Spleen (tissue), 11 donors: ENCODE measurements at regions not wholly inside any gene's neighbourhood (a gene's known extent, or its start where the extent isn't known, plus 50 kb on each side); places are given as distances from the start of the nearest gene placed in this dataset.

Experiments used
- DNase-seq: peaks from one replicate; pipeline ENCODE4 v3.0.0-alpha.2; 2020
- H3K27ac ChIP-seq, 8 donors: fragments of 200-600 bp; sonication (generic) in 7 of 8; 1 replicate in 4 of 8; 2 replicates in 4 of 8; pipeline versions ENCODE4 v1.5.0 to v1.8.0; 2016 to 2021; ENCODE audit warnings: inconsistent platforms in 4 of 8, mild to moderate bottlenecking in 4 of 8, moderate library complexity in 1 of 8
- H3K27me3 ChIP-seq, 7 donors: fragments of 200-600 bp; sonication (generic) in 6 of 7; replicated peaks in 1 of 7; 1 replicate in 4 of 7; 2 replicates in 3 of 7; pipeline versions ENCODE4 v1.5.0 to v1.8.0; 2016 to 2021; ENCODE audit warnings: inconsistent platforms in 3 of 7, mild to moderate bottlenecking in 1 of 7
- H3K36me3 ChIP-seq, 6 donors: fragments of 200-600 bp; sonication (generic) in 5 of 6; 1 replicate in 4 of 6; 2 replicates in 2 of 6; pipeline versions ENCODE4 v1.5.0 to v1.8.0; 2016 to 2021; ENCODE audit warnings: inconsistent platforms in 2 of 6
- H3K4me1 ChIP-seq, 6 donors: fragments of 200-600 bp; sonication (generic) in 5 of 6; 1 replicate in 3 of 6; 2 replicates in 3 of 6; pipeline versions ENCODE4 v1.5.0 to v1.8.0; 2016 to 2021; ENCODE audit warnings: inconsistent platforms in 3 of 6
- H3K4me3 ChIP-seq, 8 donors: fragments of 200-600 bp; sonication (generic) in 7 of 8; 1 replicate in 4 of 8; 2 replicates in 4 of 8; pipeline versions ENCODE4 v1.5.0 to v1.8.0; 2016 to 2021; ENCODE audit warnings: inconsistent platforms in 4 of 8, mild to moderate bottlenecking in 4 of 8, moderate library complexity in 2 of 8
- H3K9me3 ChIP-seq, 8 donors: fragments of 200-600 bp; sonication (generic) in 7 of 8; 1 replicate in 4 of 8; 2 replicates in 4 of 8; pipeline versions ENCODE4 v1.5.0 to v1.8.0; 2016 to 2021; ENCODE audit warnings: inconsistent platforms in 4 of 8
- POLR2A ChIP-seq, 3 donors: fragments of 450-650 bp; IDR thresholded peaks; one replicate each; pipeline ENCODE4 v1.5.1; 2017; ENCODE audit warnings: antibody characterized with exemption in 3 of 3, mild to moderate bottlenecking in 1 of 3
- POLR2AphosphoS5 ChIP-seq, 3 donors: sonication (generic); formaldehyde crosslinking; IDR thresholded peaks; one replicate each; pipeline ENCODE4 v1.5.1; 2017; ENCODE audit warnings: antibody characterized with exemption in 3 of 3
- WGBS, 5 donors: extraction: QIAGEN DNeasy Blood & Tissue Kit in 3 of 5; methylation state at CpG; one replicate each; pipeline versions ENCODE4 v1.1.5 to v1.1.7; 2013 to 2018; 5-methylcytosine and 5-hydroxymethylcytosine counted together
- intact Hi-C: fragments of 100-400 bp; cut with DNase I; formaldehyde crosslinking; loops from one replicate; pipeline ENCODE4 v1.15.0; 2023; ENCODE audit warnings: low total_unique reads
- TF ChIP-seq, protein P1 (sequence below), 11 experiments: fragments of 200-600 bp in 7 of 11; fragments of 450-650 bp in 4 of 11; sonication (generic) in 4 of 11; IDR thresholded peaks in 8 of 11; conservative IDR thresholded peaks in 3 of 11; 1 replicate in 7 of 11; 2 replicates in 4 of 11; pipeline versions ENCODE4 v1.4.0 to v1.8.0; 2016 to 2021; ENCODE audit warnings: antibody characterized with exemption in 11 of 11, inconsistent platforms in 4 of 11, mild to moderate bottlenecking in 1 of 11
- donor health status: healthy with polysubstance abuse.
- donor health status: DM: no; HTN: no; CAD: no; lungs with moderate emphysema.
- donor health status: DM: no; HTN: no; CAD: no.
- donor health status: Bipolar disorder and iron deficiency.
- donor health status: healthy.
- donor health status: DM: no; HTN: no; CAD: no.
- donor health status: DM: yes; HTN: yes; CAD: no.

- Histone ChIP-seq H3K9me3 (peaks cover 0 to 6% (median 0%) of the 10 kb centered on the region in 8 donors), H3K4me3 (no peak overlapping the region), H3K36me3 (no peaks in the 10 kb centered on the region), H3K27ac (no peak overlapping the region), H3K4me1 (no peaks in the 10 kb centered on the region), H3K27me3 (peaks cover 0 to 28% (median 0%) of the 10 kb centered on the region in 7 donors)
- 84 to 90% (median 88%) methylated on average over 4 of the region's 4 CpGs for WGBS, 5 donors
- no peak for DNase-seq
- intact Hi-C loops, result no loop called here
- TF ChIP-seq, protein P1, sequence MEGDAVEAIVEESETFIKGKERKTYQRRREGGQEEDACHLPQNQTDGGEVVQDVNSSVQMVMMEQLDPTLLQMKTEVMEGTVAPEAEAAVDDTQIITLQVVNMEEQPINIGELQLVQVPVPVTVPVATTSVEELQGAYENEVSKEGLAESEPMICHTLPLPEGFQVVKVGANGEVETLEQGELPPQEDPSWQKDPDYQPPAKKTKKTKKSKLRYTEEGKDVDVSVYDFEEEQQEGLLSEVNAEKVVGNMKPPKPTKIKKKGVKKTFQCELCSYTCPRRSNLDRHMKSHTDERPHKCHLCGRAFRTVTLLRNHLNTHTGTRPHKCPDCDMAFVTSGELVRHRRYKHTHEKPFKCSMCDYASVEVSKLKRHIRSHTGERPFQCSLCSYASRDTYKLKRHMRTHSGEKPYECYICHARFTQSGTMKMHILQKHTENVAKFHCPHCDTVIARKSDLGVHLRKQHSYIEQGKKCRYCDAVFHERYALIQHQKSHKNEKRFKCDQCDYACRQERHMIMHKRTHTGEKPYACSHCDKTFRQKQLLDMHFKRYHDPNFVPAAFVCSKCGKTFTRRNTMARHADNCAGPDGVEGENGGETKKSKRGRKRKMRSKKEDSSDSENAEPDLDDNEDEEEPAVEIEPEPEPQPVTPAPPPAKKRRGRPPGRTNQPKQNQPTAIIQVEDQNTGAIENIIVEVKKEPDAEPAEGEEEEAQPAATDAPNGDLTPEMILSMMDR (IDR thresholded peaks at IDR 0.05 in 8 of 11, conservative IDR thresholded peaks at IDR 0.05 in 3 of 11), result no peak
- TF ChIP-seq POLR2AphosphoS5 (IDR thresholded peaks at IDR 0.05) (no peak), POLR2A (IDR thresholded peaks at IDR 0.05) (no peak)
Measured at GRCh38 chr17:74018115-74018514, 185.4 kb upstream of the RPL38 start.

DNA sequence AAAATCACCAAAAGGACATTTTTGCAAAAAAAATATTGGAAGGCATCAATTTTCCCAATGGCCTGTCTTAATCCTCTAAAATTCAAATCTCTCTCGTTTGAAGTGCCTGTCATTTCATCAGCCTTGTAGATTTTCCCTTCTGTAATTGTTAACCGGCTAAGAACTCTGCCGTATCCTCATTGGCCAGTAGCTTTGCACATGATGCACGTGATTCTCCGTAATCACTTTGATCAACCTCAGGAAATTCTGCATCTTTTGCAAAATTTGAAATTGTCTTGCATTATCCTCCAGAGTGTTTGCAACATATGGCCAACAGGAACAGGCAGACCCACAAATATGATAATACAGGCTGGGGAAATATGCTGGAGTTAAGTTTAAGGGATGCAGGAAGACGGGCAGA, 184.2 kb upstream of the RPL38 start:
- DNase-seq, result no peak
- 55 to 84% (median 71%) methylated on average over 6 of the region's 6 CpGs for WGBS, 5 donors
- no peak overlapping the region for H3K27ac ChIP-seq
- TF ChIP-seq POLR2A (IDR thresholded peaks at IDR 0.05), result no peak
- TF ChIP-seq POLR2AphosphoS5 (IDR thresholded peaks at IDR 0.05), result no peak
- TF ChIP-seq, protein P1 (IDR thresholded peaks at IDR 0.05 in 8 of 11, conservative IDR thresholded peaks at IDR 0.05 in 3 of 11), result no peak
- H3K4me1 ChIP-seq, result no peaks in the 10 kb centered on the region
- no peak overlapping the region for H3K4me3 ChIP-seq
- peaks cover 0 to 16% (median 0%) of the 10 kb centered on the region in 7 donors for H3K27me3 ChIP-seq
- no peaks in the 10 kb centered on the region for H3K36me3 ChIP-seq
- intact Hi-C loops, result no loop called here
- H3K9me3 ChIP-seq, result peaks cover 0 to 6% (median 0%) of the 10 kb centered on the region in 8 donors

DNA sequence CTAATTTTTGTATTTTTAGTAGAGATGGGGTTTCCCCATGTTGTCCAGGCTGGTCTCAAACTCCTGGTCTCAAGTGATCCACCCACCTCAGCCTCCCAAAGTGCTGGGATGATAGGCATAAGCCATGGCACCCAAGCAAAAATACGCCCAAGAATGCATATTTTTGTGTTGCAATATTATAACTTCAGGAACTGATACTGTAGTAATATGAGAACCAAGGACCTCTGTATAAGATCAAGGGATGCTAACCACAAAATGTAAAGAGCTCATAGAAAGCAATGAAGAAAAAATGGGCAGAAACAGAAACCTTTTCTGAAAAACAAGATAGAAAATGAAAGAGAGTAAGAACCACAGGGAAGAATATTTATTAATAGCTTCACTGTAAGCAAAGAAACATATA, 183.6 kb upstream of the RPL38 start:
- no peaks in the 10 kb centered on the region for H3K36me3 ChIP-seq
- DNase-seq, result no peak
- H3K4me3 ChIP-seq, result no peak overlapping the region
- no peak overlapping the region for H3K27ac ChIP-seq
- peaks cover 0 to 13% (median 0%) of the 10 kb centered on the region in 7 donors for H3K27me3 ChIP-seq
- intact Hi-C loops, result no loop called here
- WGBS, 5 donors, result 44 to 81% (median 68%) methylated on average over 1 of the region's 1 CpG
- TF ChIP-seq POLR2AphosphoS5 (IDR thresholded peaks at IDR 0.05), result no peak
- no peak for TF ChIP-seq POLR2A (IDR thresholded peaks at IDR 0.05)
- TF ChIP-seq, protein P1 (IDR thresholded peaks at IDR 0.05 in 8 of 11, conservative IDR thresholded peaks at IDR 0.05 in 3 of 11), result no peak
- no peaks in the 10 kb centered on the region for H3K4me1 ChIP-seq
- peaks cover 0 to 6% (median 0%) of the 10 kb centered on the region in 8 donors for H3K9me3 ChIP-seq

GRCh38 chr17:74020522-74020921, 183.0 kb upstream of the RPL38 start:
- no peaks in the 10 kb centered on the region for H3K9me3 ChIP-seq

More at GRCh38 chr17:74020522-74020921, 183.0 kb upstream of the RPL38 start:
- DNase-seq, result no peak
- intact Hi-C loops, result no loop called here
- 32 to 63% (median 46%) methylated on average over 2 to 3 of the region's 3 CpGs for WGBS, 5 donors
- Histone ChIP-seq H3K4me1 (no peaks in the 10 kb centered on the region), H3K36me3 (no peaks in the 10 kb centered on the region), H3K4me3 (no peak overlapping the region), H3K27ac (no peak overlapping the region), H3K27me3 (peaks cover 0 to 8% (median 0%) of the 10 kb centered on the region in 7 donors)
- TF ChIP-seq, protein P1 (IDR thresholded peaks at IDR 0.05 in 8 of 11, conservative IDR thresholded peaks at IDR 0.05 in 3 of 11), result no peak
- TF ChIP-seq POLR2AphosphoS5 (IDR thresholded peaks at IDR 0.05) (no peak), POLR2A (IDR thresholded peaks at IDR 0.05) (no peak)
